EL (cell line): ENCODE measurements at regions not wholly inside any gene's neighbourhood (a gene's known extent, or its start where the extent isn't known, plus 50 kb on each side); places are given as distances from the start of the nearest gene placed in this dataset.
"Not testable (repeated sequence)": the region's sequence is repeated elsewhere in the genome, so short reads cannot be mapped to it uniquely, and the experiment has no call there.

ENCODE experiments used
- DNase-seq: peaks from one replicate; pipeline ENCODE4 v3.0.0-alpha.2; 2016

DNA sequence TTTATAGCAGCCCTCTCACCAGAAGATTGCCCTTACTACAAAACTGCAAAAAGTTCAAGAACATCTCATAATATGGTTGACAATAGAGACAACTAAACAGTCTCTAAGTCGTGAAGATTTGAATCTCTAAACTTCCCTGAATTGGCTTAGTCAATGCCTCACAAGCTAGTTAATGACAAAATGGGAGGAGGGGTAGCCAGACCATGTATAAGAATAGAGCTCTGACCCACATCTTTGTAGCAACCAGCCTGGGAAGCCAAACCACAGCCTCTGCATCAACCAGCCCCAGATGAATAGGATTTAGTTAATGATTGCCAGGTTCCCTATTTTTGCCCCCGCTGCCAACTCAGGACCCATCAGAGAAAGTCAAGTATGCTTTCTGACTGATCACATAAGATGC is 1265.9 kb upstream of the PCDH10 start:
- not testable (repeated sequence) for DNase-seq

DNA sequence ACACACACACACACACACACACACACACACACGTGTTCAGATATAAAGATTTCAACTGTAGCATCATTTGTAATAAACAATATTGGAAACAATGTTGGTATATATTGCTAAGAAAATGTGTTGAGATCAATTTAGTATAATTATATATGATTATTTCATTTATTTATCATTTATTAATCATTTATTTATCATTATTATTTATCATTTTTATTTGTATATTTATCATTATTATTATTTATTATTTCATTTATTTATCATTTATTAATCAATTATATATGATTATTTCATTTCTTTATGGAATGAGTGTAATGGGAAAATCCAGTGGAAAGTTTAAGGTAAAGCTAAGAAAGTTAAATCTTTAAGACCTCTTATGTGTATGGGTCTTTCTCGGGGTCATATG is 1223.4 kb upstream of the PCDH10 start:
- DNase-seq = not testable (repeated sequence)

DNA sequence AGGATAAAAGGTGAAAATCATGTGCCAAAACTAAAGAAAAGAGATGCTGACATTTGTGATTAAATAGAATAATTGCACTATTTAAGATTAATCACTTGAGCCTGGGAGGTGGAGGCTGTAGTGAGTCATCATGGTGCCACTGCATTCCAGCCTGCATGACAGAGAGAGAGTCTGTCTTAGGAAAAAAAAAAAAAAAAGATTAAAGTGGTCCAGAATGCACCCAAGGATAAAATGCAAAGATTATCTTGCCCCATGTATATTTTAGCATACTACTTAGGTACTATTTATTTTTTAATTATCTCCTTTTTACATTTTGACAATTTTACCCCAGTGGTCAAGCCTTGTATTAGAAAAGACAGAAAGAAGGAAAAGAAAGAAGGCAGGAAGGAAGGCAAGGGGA is 1181.4 kb upstream of the PCDH10 start:
- not testable (repeated sequence) for DNase-seq

DNA sequence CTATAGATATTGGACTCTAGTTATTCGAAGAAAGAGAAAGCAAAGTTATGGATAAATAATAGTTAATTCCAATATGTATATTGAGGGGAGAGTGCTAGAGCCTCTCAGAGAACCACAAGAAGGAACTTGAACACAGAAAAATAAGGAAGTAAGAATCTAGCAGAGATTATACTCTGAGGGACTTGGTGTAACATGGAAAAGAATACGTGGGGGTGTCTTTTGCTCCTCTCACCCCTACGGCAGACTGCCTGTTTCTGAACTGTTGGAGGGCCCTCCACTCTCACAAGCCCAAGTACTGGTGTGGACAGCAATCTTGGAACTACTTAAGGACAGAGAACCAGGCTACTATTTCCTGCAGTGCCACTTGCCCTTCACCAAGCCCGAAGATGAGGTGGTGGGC is 1174.4 kb upstream of the PCDH10 start:
- no peak for DNase-seq

DNA sequence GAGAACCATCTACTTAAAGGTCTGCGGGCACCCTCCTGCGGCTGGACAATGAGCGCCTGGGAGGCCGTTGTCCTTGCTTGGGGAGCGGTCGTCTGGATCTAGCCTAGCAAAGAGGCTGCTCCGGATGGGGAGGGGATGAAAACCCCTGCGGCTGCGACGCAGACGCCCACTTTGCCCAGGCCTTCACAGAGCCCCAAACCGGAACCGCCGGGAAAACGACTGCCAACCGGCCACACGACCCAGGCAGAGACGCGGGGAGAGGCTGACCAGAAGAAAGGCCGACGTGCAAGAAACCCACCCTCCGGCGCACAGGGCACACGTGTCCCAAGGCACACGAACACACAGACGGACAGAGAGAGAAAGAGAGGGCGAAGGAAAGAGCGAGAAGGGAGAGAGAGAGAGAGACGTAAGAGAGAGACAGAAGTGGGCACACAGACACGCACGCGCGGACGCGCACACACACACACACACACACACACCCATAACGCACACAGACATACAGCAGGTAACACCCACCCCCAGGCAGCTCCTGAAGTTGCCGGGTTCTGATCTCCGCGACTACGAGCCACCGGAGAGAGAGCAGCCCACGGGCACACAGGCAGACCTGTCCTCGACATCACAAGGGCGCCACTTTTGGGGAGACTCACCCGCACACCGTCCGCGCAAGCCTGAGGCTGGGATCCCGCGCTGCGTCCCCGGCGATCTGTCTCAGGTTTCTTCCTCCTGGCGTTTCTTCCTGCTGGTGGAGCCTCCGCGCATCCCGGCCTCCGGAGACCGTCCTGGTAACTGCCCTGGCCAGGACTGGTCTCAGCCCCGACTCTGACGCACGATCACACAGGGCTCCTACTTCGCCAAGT is 1173.6 kb upstream of the PCDH10 start:
- DNase-seq = not testable (repeated sequence)

DNA sequence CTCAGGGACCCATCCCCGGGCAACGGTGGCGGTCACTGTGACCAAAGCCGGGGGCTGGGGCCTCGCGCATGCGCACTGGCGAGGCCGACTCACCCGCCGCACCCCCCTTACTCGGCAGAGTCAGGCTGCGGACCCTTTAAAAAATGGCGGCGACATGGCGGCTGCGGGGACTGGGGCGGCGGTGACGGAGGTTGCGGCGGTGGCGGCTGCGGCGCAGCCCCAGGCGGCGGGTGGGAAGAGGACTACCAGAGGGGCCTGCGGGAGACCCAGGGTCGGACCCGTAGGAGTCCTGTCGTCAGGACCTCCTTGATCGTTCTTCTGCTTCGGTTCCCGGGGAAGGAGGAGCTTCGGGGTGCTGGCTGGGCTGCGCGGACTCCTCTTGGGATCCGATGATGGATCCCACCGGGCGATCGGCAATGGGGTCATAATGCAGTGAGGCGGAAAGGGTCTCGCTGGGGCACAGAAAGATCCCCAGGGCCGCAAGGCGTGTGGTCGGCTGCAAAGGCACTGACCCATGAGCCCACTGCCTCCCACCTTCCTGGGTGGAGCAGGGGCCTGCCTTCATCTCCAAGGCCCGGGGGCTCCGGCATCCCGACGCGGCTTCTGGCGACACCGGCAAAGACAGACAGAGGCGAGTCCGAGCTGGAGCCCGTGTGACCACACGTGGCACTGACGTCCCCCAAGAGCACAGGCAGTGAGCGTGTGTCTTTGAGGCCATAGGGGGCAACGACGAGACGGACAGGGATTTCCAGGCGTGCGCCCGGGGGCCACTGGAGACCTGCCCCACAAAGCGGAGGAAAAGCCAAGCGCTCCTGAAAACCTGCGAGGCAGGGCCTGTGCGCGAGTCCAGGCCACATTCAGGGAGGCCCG is 1172.7 kb upstream of the PCDH10 start:
- DNase-seq = not testable (repeated sequence)

DNA sequence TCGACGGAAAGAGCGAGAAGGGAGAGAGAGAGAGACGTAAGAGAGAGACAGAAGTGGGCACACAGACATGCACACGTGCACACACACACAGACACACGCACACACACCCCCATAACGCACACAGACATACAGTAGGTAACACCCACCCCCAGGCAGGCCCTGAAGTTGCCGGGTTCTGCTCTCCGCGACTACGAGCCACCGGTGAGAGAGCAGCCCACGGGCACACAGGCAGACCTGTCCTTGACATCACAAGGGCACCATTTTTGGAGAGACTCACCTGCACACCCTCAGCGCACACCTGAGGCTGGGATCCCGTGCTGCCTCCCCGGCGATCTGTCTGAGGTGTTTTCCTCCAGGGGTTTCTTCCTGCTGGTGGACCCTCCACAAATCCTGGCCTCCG is 1171.0 kb upstream of the PCDH10 start:
- no peak for DNase-seq

DNA sequence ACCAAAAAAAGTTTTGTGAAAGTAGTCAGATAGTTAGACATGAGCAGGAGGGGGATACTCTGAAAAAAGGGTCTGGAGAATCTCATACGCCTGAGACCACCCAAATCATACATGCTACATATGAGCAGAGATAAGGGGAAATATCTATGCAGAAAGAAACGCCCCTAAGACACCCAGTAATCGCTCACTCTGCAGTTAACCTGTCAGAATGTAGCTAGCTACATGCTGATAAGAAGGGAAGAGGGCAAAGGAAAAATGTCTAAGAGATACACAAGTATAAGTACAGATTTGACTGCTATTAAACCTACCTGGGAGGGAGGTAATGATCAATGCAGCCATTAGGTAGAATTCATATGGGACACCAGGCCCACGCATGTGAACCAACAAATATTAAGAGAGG is 1159.5 kb upstream of the PCDH10 start:
- DNase-seq = no peak

DNA sequence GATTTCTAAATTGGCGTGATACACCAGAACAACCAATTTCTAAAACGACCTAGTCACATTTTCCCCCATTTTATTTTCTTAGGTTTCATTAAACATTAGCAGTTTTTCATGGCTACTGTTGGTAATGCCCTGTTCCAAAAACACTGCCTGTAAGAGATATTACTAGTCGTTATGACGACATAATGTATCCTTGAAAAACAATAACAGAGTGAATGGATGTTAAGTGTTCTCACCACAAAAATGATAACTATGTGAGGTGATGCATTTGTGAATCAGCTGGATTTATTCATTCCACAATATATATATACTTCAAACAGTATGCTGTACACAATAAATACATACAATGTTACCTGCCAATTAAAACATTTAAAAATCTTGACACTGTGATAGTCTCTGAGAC is 1147.6 kb upstream of the PCDH10 start:
- DNase-seq = peak; percentile 8

DNA sequence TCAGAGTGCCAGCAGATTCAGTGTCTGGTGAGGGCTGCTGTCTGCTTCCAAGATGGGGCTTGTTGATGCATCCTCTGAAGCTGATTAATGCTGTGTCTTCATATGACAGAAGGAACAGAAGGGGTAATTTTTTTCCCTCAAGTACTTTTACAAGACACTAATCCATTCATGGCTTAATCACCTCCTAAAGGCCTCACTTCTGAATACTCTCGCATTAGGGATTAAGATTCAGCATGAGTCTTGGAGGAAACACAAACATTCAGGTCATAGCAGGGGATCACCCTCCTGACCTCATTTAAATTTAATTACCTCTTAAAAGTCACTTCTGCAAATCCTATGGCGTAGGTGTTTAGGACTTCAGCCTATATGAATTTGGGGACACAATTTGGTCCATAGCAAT is 1145.5 kb upstream of the PCDH10 start:
- DNase-seq = no peak

DNA sequence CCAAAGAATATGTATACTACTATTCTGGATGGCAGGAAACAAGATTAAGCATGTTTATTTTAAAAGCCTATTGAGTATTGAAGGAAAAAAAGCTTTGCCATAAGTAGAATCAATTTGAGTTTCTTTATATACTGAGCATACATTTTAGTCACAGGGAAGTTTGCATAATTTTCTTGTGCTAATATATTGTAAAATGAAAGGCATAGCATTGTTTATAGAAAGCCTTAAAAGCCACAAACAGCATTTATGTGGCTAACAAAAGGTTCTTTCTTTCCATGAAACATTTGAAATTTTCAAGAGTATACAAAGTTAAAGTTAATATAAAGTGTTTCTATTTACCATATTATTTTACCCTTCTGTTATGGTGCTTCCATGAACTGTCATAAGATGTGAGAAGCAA is 1133.8 kb upstream of the PCDH10 start:
- DNase-seq = no peak

DNA sequence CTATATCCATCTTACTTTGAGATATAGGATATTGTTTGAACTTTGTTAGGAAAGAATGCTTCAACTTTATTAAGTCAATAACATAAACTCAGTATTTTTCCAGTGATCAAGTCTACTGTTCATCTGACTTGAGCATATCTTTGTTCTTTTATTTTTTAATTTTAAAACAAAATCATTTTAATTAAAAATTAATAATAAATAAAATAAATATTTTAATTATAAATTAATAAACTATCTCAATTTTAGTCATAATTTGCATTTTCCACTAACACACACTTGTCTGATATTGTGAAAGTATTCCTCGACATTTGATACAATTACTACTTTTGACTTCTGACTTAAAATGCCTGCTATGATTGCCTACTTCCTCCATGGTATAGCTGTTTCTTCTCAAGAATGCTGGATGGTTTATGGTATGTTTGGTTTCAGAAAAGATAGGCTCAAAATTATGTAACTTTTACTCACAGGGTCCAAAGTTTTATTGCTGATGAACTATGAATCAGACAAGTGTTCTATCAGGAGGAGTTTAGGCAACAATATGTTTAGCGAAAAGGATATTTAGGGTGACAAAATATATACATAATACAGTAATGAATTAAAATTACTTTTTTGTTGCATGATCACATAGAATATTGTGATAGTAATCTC is 1132.3 kb upstream of the PCDH10 start:
- no peak for DNase-seq

DNA sequence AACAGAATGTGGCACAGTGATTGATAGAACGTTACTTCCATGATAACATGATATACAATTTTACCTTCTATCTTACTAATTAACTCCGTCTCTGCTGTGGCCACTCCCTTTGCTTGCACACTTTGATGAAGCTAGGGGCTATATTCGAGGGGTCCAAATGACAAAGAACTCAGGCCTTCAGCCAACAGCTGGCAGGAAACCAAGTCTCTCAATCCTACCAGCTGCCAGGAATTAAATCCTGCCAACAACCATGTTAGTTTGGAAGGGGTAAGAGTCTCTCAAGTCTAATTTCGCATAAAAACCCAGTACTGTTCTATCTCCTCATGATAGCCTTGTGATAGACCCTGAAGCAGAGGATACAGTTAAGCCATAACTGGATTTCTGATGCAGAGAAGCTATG is 1122.9 kb upstream of the PCDH10 start:
- DNase-seq = no peak

DNA sequence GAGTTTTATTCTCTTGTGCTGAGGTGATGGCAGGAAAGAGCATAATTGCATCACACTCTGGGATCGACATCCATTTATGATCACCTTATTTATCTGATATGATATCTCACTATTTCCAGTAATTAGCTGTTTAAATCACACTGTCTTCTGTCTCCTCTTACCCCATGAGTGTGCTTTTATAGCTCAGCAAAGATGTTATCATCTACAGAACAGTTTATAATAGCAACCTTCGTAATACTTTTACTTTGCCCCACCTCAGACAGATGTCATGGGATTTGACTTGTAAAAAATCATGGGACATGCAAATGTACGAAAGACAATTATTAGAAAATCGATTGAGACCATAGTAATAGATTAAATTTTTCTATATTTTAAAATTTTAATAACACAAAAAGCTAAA is 1122.3 kb upstream of the PCDH10 start:
- DNase-seq = no peak

DNA sequence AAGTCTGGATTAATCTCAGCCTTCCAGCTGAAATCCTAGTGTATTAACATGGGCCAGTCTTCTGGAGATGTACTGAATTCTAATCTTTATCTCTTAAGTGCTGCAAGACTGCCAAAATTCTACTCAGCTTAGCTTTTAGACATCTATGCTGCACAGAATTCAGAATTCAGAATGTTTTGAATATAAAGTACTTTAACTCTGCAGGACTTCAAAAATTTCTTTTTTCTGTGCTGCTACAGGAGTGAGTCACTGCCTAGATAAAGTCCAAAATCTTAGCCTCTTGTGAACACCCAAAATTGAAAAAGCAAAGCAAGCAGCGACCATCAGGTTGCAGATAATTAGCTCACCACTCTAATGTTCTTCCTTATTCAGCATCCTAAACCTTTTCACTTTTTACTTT is 1092.6 kb upstream of the PCDH10 start:
- DNase-seq = no peak

DNA sequence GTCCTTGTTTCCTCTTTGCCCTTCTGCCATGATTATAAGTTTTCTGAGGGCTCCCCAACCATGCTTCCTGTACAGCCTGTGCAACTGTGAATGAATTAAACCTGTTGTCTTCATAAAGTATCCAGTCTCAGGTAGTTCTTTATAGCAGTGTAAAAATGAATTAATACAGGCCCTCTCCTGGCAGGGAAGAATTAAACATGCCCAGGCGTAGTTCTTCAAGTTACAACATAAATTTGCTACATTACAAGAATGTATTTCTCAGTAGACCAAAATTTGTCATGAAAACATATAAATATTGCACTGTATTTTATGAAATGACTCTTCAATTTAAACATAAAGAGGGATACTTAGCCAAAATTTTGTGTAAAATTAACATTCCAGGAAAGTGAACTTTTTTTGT is 1089.9 kb upstream of the PCDH10 start:
- no peak for DNase-seq

DNA sequence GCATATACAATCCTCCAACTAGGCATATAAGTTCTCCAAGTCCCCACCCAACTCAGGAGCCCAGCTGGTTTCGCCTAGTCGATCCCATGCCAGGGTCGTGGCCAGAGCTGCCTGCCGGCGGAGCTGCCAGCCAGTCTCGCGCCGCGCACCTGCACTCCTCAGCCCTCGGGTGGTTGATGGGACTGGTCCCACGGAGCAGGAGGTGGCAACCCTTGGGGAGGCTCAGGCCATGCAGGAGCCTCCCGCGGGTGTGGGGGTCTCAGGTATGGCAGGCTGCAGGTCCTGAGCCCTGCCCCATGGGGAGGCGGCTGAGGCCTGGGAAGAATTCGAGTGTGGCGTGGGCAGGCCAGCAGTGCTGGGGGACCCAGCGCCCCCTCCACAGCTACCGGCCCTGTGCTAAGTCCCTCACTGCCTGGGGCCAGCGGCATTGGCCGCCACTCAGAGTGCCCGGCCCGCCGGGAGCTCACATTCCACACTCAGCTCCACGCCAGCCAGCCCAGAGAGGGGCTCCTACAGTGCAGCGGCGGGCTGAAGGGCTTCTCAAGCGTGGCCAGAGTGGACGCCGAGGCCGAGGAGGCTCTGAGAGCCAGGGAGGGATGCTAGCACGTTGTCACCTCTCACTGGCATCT is 1086.4 kb upstream of the PCDH10 start:
- no peak for DNase-seq

DNA sequence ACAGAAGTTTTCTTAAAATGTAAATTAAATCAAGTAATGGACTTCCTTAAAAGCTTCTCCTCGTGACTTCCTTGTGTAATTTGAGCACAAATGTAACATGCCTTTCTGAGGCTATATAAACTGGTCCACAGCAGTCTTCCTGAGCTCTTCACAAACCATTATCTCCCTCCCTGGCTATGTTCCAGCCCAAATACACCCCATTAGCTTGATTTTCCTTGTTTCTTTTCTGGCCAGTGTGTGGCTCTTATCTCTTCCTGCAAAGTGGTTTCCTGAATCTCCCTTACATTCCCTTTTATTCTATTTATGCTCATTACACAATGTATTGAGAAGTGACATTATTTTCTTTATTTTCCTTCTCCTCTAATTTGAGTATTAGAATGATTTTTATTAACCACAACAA is 1085.3 kb upstream of the PCDH10 start:
- DNase-seq = no peak

DNA sequence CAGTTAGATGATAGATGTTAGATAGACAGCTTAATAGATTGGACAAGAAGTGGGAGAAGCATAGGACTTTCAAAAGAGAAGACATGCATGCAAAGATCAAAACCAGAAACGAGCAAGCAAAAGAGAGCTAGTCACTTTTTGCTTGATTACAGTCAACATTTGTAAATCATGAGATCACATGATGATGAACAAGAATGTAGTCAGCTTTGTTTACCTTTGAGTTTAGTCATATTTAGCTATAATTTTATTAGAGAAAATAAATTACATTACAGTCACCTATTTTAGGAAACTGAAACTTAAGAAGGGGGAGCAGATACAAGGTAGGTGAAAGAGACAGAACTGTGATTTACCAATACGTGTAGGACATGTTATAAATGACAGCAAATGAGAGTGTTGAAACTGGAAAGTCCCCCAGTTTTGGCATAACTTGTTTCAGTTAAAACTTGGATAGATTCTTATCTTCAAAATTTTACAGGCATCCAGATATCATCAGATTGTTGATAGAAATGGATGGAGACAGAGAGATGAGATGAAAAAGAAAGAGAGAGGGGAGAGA is 1083.1 kb upstream of the PCDH10 start:
- peak; percentile 0 for DNase-seq

DNA sequence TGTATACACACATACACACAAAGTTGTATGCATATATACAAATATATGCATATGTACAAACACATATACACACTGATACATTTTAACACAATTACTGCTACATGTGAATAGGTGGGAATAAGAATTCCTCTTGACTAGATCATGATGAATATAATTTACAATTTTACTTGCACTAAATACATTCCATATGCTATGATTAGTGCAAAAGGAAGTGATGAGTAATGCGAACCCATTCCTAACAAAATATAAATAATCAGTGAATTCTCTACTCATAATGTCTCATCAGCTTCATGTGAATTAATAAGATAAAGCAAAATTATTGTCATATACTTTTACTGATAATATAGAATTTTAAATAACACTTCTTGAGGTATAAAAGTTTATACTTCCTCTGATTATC is 1077.3 kb upstream of the PCDH10 start:
- peak; percentile 8 for DNase-seq

DNA sequence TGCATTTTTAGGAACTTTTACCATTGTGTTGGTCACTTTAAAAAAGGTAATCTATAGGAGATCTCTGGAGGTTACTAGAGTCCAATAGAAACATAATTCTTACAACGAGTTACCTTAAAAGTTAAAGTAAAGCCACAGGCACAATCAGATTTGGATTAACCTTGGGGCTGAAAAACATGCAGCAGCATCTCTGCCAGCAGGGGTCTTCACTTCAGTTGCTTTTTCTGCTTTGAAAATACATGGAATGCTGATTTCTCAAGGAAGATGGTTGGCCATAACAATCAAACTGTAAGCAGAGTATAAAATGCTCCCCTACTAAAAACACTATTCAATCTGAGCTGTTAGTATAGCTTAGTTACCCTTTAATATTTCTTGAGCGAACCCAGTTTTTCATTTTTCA is 1072.3 kb upstream of the PCDH10 start:
- DNase-seq = no peak

DNA sequence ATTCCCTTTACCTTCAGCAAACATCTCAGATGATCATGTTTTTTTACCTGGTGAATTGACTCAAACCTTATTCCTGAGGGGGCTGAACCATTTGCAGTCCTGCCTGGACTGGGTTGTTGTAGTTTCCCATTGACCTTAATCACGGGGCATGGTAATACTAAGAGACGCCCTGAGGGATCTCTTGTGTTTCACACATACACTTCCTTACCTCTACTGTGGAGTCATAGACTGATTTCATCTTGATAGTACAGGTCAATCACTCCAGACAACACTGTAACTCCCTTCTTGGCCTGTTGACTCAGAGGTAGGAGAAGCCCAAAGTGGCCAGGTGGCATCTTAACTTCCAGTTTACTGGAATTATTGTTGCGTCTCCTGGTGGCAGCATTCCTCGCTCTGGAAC is 1064.0 kb upstream of the PCDH10 start:
- no peak for DNase-seq

DNA sequence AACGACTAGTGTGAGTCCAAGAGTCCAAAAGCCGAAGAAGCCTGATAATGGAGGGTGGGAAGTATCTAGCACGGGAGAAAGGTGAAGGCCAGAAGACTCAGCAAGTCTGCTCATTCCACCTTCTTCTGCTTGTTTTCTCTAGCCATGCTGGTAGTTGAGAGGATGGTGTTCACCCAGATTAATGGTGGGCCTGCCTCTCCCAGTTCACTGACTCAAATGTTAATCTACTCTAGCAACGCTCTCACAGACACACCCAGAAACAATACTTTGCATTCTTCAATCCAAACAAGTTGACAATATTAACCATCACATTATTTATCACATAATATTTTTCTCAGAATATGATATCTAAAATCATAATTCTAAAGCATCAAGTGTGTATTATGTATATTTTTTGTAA is 1055.1 kb upstream of the PCDH10 start:
- DNase-seq = no peak
